ENCODE measurements at regions not wholly inside any gene's neighbourhood (a gene's known extent, or its start where the extent isn't known, plus 50 kb on each side); places are given as distances from the start of the nearest gene placed in this dataset.

DNA sequence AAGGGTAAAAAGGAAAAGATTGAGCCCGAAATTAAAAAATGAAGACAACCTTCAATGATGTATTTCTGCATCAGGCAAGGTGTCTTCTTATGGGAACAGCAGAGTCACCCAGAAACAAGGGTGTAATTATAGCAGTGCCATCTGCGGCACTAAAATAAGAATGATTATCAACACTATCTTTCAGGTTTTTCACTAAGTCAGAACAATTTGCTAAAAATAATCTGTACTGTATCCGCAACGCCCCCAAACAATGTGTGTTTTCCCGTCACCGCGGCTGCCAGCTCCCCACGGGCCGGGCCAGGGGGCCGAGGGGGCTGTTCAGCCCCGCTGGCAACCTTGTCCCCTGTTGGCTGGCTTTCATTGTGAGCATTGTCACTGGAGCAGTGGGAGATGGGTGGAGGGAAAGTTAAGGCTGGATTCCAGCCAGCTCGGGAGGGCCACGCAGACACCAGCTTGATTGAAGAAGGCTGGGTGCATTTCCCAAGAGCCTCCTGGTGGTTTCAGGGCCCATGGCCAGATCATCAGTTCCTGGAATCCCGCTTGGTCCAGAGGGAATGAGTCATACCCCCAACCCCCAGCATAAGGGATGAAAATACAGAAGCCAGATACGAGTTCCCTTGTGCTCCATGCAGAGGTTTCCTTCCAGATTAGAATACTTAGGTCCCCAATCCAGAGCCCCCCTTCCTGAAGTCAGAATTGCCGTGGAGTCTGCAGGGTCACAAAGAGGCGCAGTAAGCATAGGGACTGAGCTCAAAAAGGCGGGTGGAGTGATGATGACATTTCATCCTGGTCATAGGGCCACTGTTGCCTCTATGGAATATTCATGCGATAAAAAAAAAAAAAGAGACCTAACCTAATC lies 90.2 kb upstream of the KLF13 start:
- in situ Hi-C loops (cut with MboI) (no loop called here), intact Hi-C loops (cut with micrococcal nuclease; ENCODE audit: unreplicated experiment) (loop anchor here (1.0 to 2.0 kb wide), 2 partner anchors 18 to 90 kb away; partner anchors contain the start of gene KLF13)
- no peak overlapping the region for H3K4me3 ChIP-seq
- H3K4me1 ChIP-seq (ENCODE audit: control insufficient read depth, insufficient read depth, low read length): peaks cover 44% of the 10 kb centered on the region
- H3K27me3 ChIP-seq (replicated peaks in 1 of 2; ENCODE audit: control insufficient read depth in 2 of 2, insufficient read depth in 2 of 2, low read length in 1 of 2): no peaks in the 10 kb centered on the region
- ChIA-PET CTCF (interaction anchor here (0.7 to 4.9 kb wide), 11 partner anchors 17 to 252 kb away, joined by 3 to 43 read pairs (median 4); no protein-coding TSS in a partner anchor), SMC1A (ENCODE audit: uncharacterized antibody, unreplicated experiment) (interaction anchor here (0.6 to 7.7 kb wide), 13 partner anchors 8 to 252 kb away, joined by 3 to 134 read pairs (median 5); partner anchors contain the start of gene KLF13), RAD21 (ENCODE audit: unreplicated experiment) (interaction anchor here (0.8 to 5.6 kb wide), 14 partner anchors 10 to 237 kb away, joined by 3 to 104 read pairs (median 4); partner anchors contain the start of gene KLF13), POLR2A (interaction anchor here (0.5 to 4.9 kb wide), 14 partner anchors 7 to 201 kb away, joined by 3 to 75 read pairs (median 5); partner anchors contain the start of gene KLF13)
- DNase-seq (ENCODE audit: low read depth, low spot score): no peak
- H2AFZ ChIP-seq (ENCODE audit: control insufficient read depth, low read depth, low read length): no peak overlapping the region; the same call in 1 of the 2 replicates
- peak overlapping the region; percentile 58 for H3K9ac ChIP-seq (ENCODE audit: control insufficient read depth, insufficient read depth, low read length)
- no peak for FAIRE-seq
- BruUV-seq (replicated peaks): TSS peak; percentile 48
- ATAC-seq: peak; percentile 82
- H3K9me3 ChIP-seq (replicated peaks; ENCODE audit: control insufficient read depth, insufficient read depth, low read length): no peaks in the 10 kb centered on the region; the same call in 2 of the 3 replicates
- WGBS (ENCODE audit: insufficient coverage, insufficient replicate concordance, low lambda C conversion rate, missing lambda C conversion rate): 70% methylated on average over 19 of the region's 19 CpGs
- H3K36me3 ChIP-seq (ENCODE audit: control insufficient read depth in 2 of 2, insufficient read depth in 2 of 2, low read length in 1 of 2): no peaks in the 10 kb centered on the region
- H3K4me2 ChIP-seq (ENCODE audit: control insufficient read depth, insufficient read depth): peak overlapping the region; percentile 59; the same call in 1 of the 2 replicates
- H3K27ac ChIP-seq (ENCODE audit: control insufficient read depth, insufficient read depth): peak overlapping the region; percentile 92
- no peaks in the 10 kb centered on the region for H3K79me2 ChIP-seq (ENCODE audit: control insufficient read depth, insufficient read depth, low read length)
- no peaks in the 10 kb centered on the region for H4K20me1 ChIP-seq (ENCODE audit: control insufficient read depth, insufficient read depth)
- TF ChIP-seq SREBF2 (IDR thresholded peaks at IDR 0.05; ENCODE audit: low read length): no peak
- peak; percentile 77 for TF ChIP-seq ATF7 (IDR thresholded peaks at IDR 0.05; ENCODE audit: low read depth)
- no peak for TF ChIP-seq NFXL1 (IDR thresholded peaks at IDR 0.05; ENCODE audit: borderline replicate concordance)
- TF ChIP-seq IRF4 (IDR thresholded peaks at IDR 0.05; ENCODE audit: low read depth, low read length): peak; percentile 24; the same call in 1 of the 2 replicates
- peak; percentile 79 to 83 for TF ChIP-seq BHLHE40 (IDR thresholded peaks at IDR 0.05; ENCODE audit: borderline replicate concordance in 1 of 2, low read depth in 2 of 2, low read length in 1 of 2)
- TF ChIP-seq POLR2AphosphoS5 (IDR thresholded peaks at IDR 0.05; ENCODE audit: low read length): no peak
- no peak; the same call in 1 of the 2 replicates for TF ChIP-seq TBL1XR1 (IDR thresholded peaks at IDR 0.05; ENCODE audit: low read depth, low read length)
- TF ChIP-seq PAX5 (IDR thresholded peaks at IDR 0.05; ENCODE audit: borderline replicate concordance, low read depth, low read length): peak; percentile 83; the same call in 1 of the 2 replicates
- no peak for TF ChIP-seq NFYB (IDR thresholded peaks at IDR 0.05; ENCODE audit: insufficient read depth, low read depth, low read length)
- TF ChIP-seq BMI1 (IDR thresholded peaks at IDR 0.05; ENCODE audit: borderline replicate concordance): peak; percentile 42; the same call in 1 of the 2 replicates
- TF ChIP-seq, protein P1, sequence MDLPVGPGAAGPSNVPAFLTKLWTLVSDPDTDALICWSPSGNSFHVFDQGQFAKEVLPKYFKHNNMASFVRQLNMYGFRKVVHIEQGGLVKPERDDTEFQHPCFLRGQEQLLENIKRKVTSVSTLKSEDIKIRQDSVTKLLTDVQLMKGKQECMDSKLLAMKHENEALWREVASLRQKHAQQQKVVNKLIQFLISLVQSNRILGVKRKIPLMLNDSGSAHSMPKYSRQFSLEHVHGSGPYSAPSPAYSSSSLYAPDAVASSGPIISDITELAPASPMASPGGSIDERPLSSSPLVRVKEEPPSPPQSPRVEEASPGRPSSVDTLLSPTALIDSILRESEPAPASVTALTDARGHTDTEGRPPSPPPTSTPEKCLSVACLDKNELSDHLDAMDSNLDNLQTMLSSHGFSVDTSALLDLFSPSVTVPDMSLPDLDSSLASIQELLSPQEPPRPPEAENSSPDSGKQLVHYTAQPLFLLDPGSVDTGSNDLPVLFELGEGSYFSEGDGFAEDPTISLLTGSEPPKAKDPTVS (IDR thresholded peaks at IDR 0.05; ENCODE audit: low read depth, low read length): no peak
- no peak for TF ChIP-seq ETV6 (conservative IDR thresholded peaks at IDR 0.05 in 1 of 2, IDR thresholded peaks at IDR 0.05 in 1 of 2; ENCODE audit: borderline replicate concordance in 1 of 2, low read depth in 1 of 2)
- TF ChIP-seq, protein P2, sequence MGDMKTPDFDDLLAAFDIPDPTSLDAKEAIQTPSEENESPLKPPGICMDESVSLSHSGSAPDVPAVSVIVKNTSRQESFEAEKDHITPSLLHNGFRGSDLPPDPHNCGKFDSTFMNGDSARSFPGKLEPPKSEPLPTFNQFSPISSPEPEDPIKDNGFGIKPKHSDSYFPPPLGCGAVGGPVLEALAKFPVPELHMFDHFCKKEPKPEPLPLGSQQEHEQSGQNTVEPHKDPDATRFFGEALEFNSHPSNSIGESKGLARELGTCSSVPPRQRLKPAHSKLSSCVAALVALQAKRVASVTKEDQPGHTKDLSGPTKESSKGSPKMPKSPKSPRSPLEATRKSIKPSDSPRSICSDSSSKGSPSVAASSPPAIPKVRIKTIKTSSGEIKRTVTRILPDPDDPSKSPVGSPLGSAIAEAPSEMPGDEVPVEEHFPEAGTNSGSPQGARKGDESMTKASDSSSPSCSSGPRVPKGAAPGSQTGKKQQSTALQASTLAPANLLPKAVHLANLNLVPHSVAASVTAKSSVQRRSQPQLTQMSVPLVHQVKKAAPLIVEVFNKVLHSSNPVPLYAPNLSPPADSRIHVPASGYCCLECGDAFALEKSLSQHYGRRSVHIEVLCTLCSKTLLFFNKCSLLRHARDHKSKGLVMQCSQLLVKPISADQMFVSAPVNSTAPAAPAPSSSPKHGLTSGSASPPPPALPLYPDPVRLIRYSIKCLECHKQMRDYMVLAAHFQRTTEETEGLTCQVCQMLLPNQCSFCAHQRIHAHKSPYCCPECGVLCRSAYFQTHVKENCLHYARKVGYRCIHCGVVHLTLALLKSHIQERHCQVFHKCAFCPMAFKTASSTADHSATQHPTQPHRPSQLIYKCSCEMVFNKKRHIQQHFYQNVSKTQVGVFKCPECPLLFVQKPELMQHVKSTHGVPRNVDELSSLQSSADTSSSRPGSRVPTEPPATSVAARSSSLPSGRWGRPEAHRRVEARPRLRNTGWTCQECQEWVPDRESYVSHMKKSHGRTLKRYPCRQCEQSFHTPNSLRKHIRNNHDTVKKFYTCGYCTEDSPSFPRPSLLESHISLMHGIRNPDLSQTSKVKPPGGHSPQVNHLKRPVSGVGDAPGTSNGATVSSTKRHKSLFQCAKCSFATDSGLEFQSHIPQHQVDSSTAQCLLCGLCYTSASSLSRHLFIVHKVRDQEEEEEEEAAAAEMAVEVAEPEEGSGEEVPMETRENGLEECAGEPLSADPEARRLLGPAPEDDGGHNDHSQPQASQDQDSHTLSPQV (IDR thresholded peaks at IDR 0.05): no peak; the same call in 1 of the 2 replicates
- TF ChIP-seq, protein P3, sequence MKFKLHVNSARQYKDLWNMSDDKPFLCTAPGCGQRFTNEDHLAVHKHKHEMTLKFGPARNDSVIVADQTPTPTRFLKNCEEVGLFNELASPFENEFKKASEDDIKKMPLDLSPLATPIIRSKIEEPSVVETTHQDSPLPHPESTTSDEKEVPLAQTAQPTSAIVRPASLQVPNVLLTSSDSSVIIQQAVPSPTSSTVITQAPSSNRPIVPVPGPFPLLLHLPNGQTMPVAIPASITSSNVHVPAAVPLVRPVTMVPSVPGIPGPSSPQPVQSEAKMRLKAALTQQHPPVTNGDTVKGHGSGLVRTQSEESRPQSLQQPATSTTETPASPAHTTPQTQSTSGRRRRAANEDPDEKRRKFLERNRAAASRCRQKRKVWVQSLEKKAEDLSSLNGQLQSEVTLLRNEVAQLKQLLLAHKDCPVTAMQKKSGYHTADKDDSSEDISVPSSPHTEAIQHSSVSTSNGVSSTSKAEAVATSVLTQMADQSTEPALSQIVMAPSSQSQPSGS (IDR thresholded peaks at IDR 0.05; ENCODE audit: low read length): no peak
- peak; percentile 41; the same call in 1 of the 2 replicates for TF ChIP-seq RFX5 (IDR thresholded peaks at IDR 0.05; ENCODE audit: low read depth, low read length)
